ENCODE measurements at regions not wholly inside any gene's neighbourhood (a gene's known extent, or its start where the extent isn't known, plus 50 kb on each side); places are given as distances from the start of the nearest gene placed in this dataset.

GRCh38 chr2:220717283-220717682, 854.8 kb downstream of the EPHA4 start:
- Mint-ChIP-seq H3K27me3 (ENCODE audit: low read depth) (no peaks in the 10 kb centered on the region), H3K36me3 (peaks cover 28% of the 10 kb centered on the region), H3K4me3 (no peak overlapping the region), H3K9me3 (peaks cover 36% of the 10 kb centered on the region), H3K4me1 (peaks cover 9% of the 10 kb centered on the region), H3K27ac (no peak overlapping the region)
- ChIA-PET POLR2A (no interaction called here), CTCF (no interaction called here)
- TF ChIP-seq TP53 (CRISPR knock-in tag; IDR thresholded peaks at IDR 0.05), result no peak
- TF ChIP-seq ZNF425 (CRISPR knock-in tag; conservative IDR thresholded peaks at IDR 0.05), result no peak
- no peak for TF ChIP-seq ZNF263 (CRISPR knock-in tag; IDR thresholded peaks at IDR 0.05; ENCODE audit: low read depth)
- TF ChIP-seq TEAD1 (CRISPR knock-in tag; IDR thresholded peaks at IDR 0.05), result no peak
- TF ChIP-seq CDX4 (CRISPR knock-in tag; IDR thresholded peaks at IDR 0.05; ENCODE audit: borderline replicate concordance), result no peak
- TF ChIP-seq AFF4 (CRISPR knock-in tag; IDR thresholded peaks at IDR 0.05; ENCODE audit: borderline replicate concordance), result no peak
- no peak for TF ChIP-seq JUN (CRISPR knock-in tag; IDR thresholded peaks at IDR 0.05)
- TF ChIP-seq CTCF (IDR thresholded peaks at IDR 0.05), result no peak
- no peak for TF ChIP-seq NR2C2 (CRISPR knock-in tag; IDR thresholded peaks at IDR 0.05)
- TF ChIP-seq ERG (CRISPR knock-in tag; IDR thresholded peaks at IDR 0.05), result no peak
- no peak for TF ChIP-seq CREM (CRISPR knock-in tag; IDR thresholded peaks at IDR 0.05)
- TF ChIP-seq ZBTB21 (CRISPR knock-in tag; IDR thresholded peaks at IDR 0.05; ENCODE audit: borderline replicate concordance), result no peak
- no peak for TF ChIP-seq MLX (CRISPR knock-in tag; IDR thresholded peaks at IDR 0.05)
- ATAC-seq (no peak), DNase-seq (ENCODE audit: low spot score) (no peak)

- no peak for DNase-seq (ENCODE audit: low spot score)
- H3K4me3 Mint-ChIP-seq, result peak overlapping the region; percentile 38
- H3K27ac Mint-ChIP-seq, result no peak overlapping the region
- no peak for TF ChIP-seq HMGXB4 (CRISPR knock-in tag; IDR thresholded peaks at IDR 0.05)
- no peak for TF ChIP-seq ZNF219 (CRISPR knock-in tag; IDR thresholded peaks at IDR 0.05; ENCODE audit: borderline replicate concordance)
- peak; percentile 94 for TF ChIP-seq USF2 (CRISPR knock-in tag; IDR thresholded peaks at IDR 0.05)
- peak; percentile 94 for TF ChIP-seq USF1 (CRISPR knock-in tag; IDR thresholded peaks at IDR 0.05)
- H3K9me3 Mint-ChIP-seq, result peaks cover 23% of the 10 kb centered on the region
- H3K27me3 Mint-ChIP-seq (ENCODE audit: low read depth), result no peaks in the 10 kb centered on the region; the same call in 1 of the 2 replicates
- ChIA-PET CTCF (no interaction called here), POLR2A (no interaction called here)
- ATAC-seq, result peak; percentile 85
- peaks cover 7% of the 10 kb centered on the region; the same call in 1 of the 2 replicates for H3K36me3 Mint-ChIP-seq
- no peaks in the 10 kb centered on the region; the same call in 1 of the 2 replicates for H3K4me1 Mint-ChIP-seq
Measured at GRCh38 chr2:220736778-220737177, 835.3 kb downstream of the EPHA4 start.

All from WTC11 (cell line).